ENCODE measurements at regions not wholly inside any gene's neighbourhood (a gene's known extent, or its start where the extent isn't known, plus 50 kb on each side); places are given as distances from the start of the nearest gene placed in this dataset.

GRCh38 chr3:175988401-175988800, 1129.3 kb downstream of the NAALADL2 start:
- no peak for DNase-seq (ENCODE audit: low read depth in 1 of 2, low spot score in 1 of 2)
- H3K4me3 ChIP-seq (replicated peaks; ENCODE audit: insufficient read depth, low read length) = no peak overlapping the region
- TF ChIP-seq GABPA (IDR thresholded peaks at IDR 0.05; ENCODE audit: low read depth) = no peak
- TF ChIP-seq REST (IDR thresholded peaks at IDR 0.05; ENCODE audit: insufficient replicate concordance, low read depth) = no peak
- H3K27me3 ChIP-seq (ENCODE audit: insufficient read depth, poor library complexity, severe bottlenecking) = no peaks in the 10 kb centered on the region
- H3K27ac ChIP-seq (replicated peaks) = no peak overlapping the region

- no peak overlapping the region for H3K4me3 ChIP-seq (replicated peaks; ENCODE audit: insufficient read depth, low read length)
- DNase-seq (ENCODE audit: low read depth in 1 of 2, low spot score in 1 of 2) = no peak
- no peak overlapping the region for H3K27ac ChIP-seq (replicated peaks)
- H3K27me3 ChIP-seq (ENCODE audit: insufficient read depth, poor library complexity, severe bottlenecking) = no peaks in the 10 kb centered on the region
- TF ChIP-seq CTCF (IDR thresholded peaks at IDR 0.05; ENCODE audit: insufficient read depth, low read length) (no peak), GABPA (IDR thresholded peaks at IDR 0.05; ENCODE audit: low read depth) (no peak), SPI1 (IDR thresholded peaks at IDR 0.05; ENCODE audit: borderline replicate concordance, low read depth) (no peak), REST (IDR thresholded peaks at IDR 0.05; ENCODE audit: insufficient replicate concordance, low read depth) (no peak), POLR2AphosphoS5 (IDR thresholded peaks at IDR 0.05; ENCODE audit: low read depth) (no peak)
These were observed 1126.6 kb downstream of the NAALADL2 start for GRCh38 chr3:175985781-175986180.

GRCh38 chr3:175983379-175983778, 1124.2 kb downstream of the NAALADL2 start:
- H3K27ac ChIP-seq (replicated peaks) = no peak overlapping the region
- no peaks in the 10 kb centered on the region for H3K27me3 ChIP-seq (ENCODE audit: insufficient read depth, poor library complexity, severe bottlenecking)
- H3K4me3 ChIP-seq (replicated peaks; ENCODE audit: insufficient read depth, low read length) = no peak overlapping the region
- no peak for DNase-seq (ENCODE audit: low read depth in 1 of 2, low spot score in 1 of 2)
- no peak for TF ChIP-seq CTCF (IDR thresholded peaks at IDR 0.05; ENCODE audit: insufficient read depth, low read length)
- no peak for TF ChIP-seq GABPA (IDR thresholded peaks at IDR 0.05; ENCODE audit: low read depth)
- no peak for TF ChIP-seq REST (IDR thresholded peaks at IDR 0.05; ENCODE audit: insufficient replicate concordance, low read depth)
